ENCODE measurements at regions not wholly inside any gene's neighbourhood (a gene's known extent, or its start where the extent isn't known, plus 50 kb on each side); places are given as distances from the start of the nearest gene placed in this dataset.

DNA sequence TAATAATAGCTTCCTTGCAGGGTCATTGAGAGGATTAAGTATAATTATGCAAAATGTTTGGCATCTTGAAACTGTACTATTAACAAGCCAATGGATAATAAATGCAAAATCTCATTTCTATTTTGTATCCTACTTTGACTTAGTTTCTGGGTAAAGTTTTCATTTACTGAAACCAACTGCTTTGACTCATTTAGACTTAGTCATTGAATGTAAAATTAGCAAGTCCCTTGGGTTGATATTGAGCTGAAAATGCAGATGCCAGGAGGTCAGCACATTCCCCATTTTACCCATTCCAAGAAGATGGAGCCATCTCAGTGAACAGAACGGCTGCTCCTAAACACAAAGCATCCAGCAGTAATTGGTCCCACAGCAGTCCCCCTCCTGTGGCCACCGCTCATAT, 74.7 kb upstream of the GATB start:
- 91 to 100% methylated on average over 1 to 2 of the region's 2 CpGs for WGBS, 2 donors
- no peak overlapping the region for H3K4me3 ChIP-seq

GRCh38 chr4:151833174-151833573, 72.4 kb upstream of the GATB start:
- intact Hi-C loops (cut with DNase I) = no loop called here
- H3K36me3 ChIP-seq = no peaks in the 10 kb centered on the region
- TF ChIP-seq POLR2A (IDR thresholded peaks at IDR 0.05) = no peak
- TF ChIP-seq, protein P1, sequence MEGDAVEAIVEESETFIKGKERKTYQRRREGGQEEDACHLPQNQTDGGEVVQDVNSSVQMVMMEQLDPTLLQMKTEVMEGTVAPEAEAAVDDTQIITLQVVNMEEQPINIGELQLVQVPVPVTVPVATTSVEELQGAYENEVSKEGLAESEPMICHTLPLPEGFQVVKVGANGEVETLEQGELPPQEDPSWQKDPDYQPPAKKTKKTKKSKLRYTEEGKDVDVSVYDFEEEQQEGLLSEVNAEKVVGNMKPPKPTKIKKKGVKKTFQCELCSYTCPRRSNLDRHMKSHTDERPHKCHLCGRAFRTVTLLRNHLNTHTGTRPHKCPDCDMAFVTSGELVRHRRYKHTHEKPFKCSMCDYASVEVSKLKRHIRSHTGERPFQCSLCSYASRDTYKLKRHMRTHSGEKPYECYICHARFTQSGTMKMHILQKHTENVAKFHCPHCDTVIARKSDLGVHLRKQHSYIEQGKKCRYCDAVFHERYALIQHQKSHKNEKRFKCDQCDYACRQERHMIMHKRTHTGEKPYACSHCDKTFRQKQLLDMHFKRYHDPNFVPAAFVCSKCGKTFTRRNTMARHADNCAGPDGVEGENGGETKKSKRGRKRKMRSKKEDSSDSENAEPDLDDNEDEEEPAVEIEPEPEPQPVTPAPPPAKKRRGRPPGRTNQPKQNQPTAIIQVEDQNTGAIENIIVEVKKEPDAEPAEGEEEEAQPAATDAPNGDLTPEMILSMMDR (IDR thresholded peaks at IDR 0.05) = no peak
- no peak for DNase-seq
- H3K4me1 ChIP-seq = no peaks in the 10 kb centered on the region
- H3K27me3 ChIP-seq = no peaks in the 10 kb centered on the region
- H3K27ac ChIP-seq = no peak overlapping the region
- H3K4me3 ChIP-seq = no peak overlapping the region
- H3K9me3 ChIP-seq = no peaks in the 10 kb centered on the region

More for the DNA sequence above, 74.7 kb upstream of the GATB start:
- intact Hi-C loops (cut with DNase I) = no loop called here
- TF ChIP-seq, protein P1 (IDR thresholded peaks at IDR 0.05) = no peak
- TF ChIP-seq POLR2A (IDR thresholded peaks at IDR 0.05) = no peak
- no peaks in the 10 kb centered on the region for H3K4me1 ChIP-seq
- no peak overlapping the region for H3K27ac ChIP-seq
- DNase-seq = no peak
- no peaks in the 10 kb centered on the region for H3K27me3 ChIP-seq
- H3K9me3 ChIP-seq = no peaks in the 10 kb centered on the region
- no peaks in the 10 kb centered on the region for H3K36me3 ChIP-seq

DNA sequence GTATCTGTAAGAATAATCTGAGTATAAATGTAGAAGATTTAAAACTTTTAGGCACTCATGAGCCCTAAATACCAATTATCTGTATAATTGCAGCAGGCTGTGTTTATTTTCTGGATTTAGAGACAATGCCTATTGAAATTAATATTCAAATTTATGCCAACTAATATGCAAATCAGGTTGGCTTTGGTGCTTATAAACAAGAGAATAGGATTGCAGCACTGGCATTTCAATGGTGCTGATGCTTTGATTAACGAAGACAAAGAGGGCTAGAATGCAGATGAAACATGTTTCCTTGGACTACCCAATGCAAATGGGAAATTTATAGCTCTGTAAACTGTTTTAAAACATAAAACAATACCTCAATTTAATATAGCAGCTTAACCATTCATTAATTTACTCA, 70.7 kb upstream of the GATB start:
- Histone ChIP-seq H3K27ac (no peak overlapping the region), H3K27me3 (no peaks in the 10 kb centered on the region), H3K4me3 (no peak overlapping the region), H3K36me3 (no peaks in the 10 kb centered on the region), H3K4me1 (no peaks in the 10 kb centered on the region), H3K9me3 (no peaks in the 10 kb centered on the region)
- intact Hi-C loops (cut with DNase I) = no loop called here
- TF ChIP-seq, protein P1 (IDR thresholded peaks at IDR 0.05) = no peak
- TF ChIP-seq POLR2A (IDR thresholded peaks at IDR 0.05) = no peak
- no peak for DNase-seq
- WGBS, 2 donors = 68 to 77% methylated on average over 1 of the region's 1 CpG

DNA sequence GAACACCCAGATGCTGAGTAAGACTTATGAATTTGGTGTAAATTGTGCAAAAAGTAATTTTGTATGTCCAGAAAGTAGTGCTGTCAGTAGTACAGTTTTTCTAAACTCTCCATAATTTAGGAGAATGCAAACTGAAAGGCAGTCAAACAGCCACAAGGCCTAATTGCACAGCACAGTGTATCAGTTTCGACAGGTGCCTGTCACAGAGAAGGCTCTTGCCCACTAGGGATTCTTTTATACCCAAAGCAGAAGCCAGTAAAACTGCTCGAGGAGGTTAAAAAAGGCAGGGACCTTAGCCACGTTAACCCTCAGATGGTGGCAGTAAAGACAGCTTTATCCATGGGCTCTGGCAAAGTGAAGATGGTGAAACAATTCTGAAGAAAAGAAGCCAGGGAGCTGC, 69.4 kb upstream of the GATB start:
- H3K9me3 ChIP-seq = no peaks in the 10 kb centered on the region
- intact Hi-C loops (cut with DNase I) = no loop called here
- WGBS, 2 donors = 68 to 83% methylated on average over 3 of the region's 3 CpGs
- TF ChIP-seq POLR2A (IDR thresholded peaks at IDR 0.05) = no peak
- TF ChIP-seq, protein P1 (IDR thresholded peaks at IDR 0.05) = no peak
- H3K4me1 ChIP-seq = no peaks in the 10 kb centered on the region
- H3K4me3 ChIP-seq = no peak overlapping the region
- H3K27ac ChIP-seq = no peak overlapping the region
- H3K36me3 ChIP-seq = no peaks in the 10 kb centered on the region
- no peaks in the 10 kb centered on the region for H3K27me3 ChIP-seq
- DNase-seq = no peak

DNA sequence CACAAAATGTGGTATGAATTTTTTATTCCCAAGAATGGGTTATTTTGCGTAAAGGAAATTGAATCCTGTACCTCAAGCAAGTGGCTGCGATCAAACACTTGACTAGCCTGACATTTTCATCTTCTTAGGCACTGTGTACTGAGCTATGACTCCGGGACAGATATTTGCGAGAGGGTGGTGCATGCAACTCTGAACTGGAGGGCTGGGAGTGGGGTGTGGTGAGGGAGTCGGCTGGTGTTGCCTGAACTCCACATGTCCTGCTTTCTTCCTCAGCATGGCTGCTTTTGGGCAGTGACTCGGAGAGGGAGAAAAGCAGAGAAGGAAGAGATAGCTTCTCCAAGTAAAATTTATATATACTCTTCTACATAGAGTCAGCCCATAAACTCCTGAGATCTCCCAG, 68.5 kb upstream of the GATB start:
- Histone ChIP-seq H3K36me3 (no peaks in the 10 kb centered on the region), H3K27me3 (no peaks in the 10 kb centered on the region), H3K27ac (no peak overlapping the region), H3K4me3 (no peak overlapping the region), H3K9me3 (no peaks in the 10 kb centered on the region), H3K4me1 (no peaks in the 10 kb centered on the region)
- 89 to 94% methylated on average over 6 of the region's 6 CpGs for WGBS, 2 donors
- intact Hi-C loops (cut with DNase I) = no loop called here
- no peak for TF ChIP-seq POLR2A (IDR thresholded peaks at IDR 0.05)
- TF ChIP-seq, protein P1 (IDR thresholded peaks at IDR 0.05) = no peak
- no peak for DNase-seq

Data from esophagus squamous epithelium (tissue), 5 donors.